GM19035 (cell line): ENCODE measurements at regions not wholly inside any gene's neighbourhood (a gene's known extent, or its start where the extent isn't known, plus 50 kb on each side); places are given as distances from the start of the nearest gene placed in this dataset.

Source experiments
- ATAC-seq: cut with Tn5 transposase; IDR thresholded peaks from one replicate; pipeline ENCODE4 v1.9.1; 2021; ENCODE audit not compliant: unreplicated experiment

GRCh38 chr17:15893658-15894024 lies 51.3 kb upstream of the ADORA2B start:
- ATAC-seq, result no peak

- no peak for ATAC-seq
Measured at GRCh38 chr17:15894258-15894657, 50.7 kb upstream of the ADORA2B start.

GRCh38 chr17:15894913-15895658 lies 49.8 kb upstream of the ADORA2B start:
- no peak for ATAC-seq
